Spleen (tissue), 11 donors: ENCODE measurements at regions not wholly inside any gene's neighbourhood (a gene's known extent, or its start where the extent isn't known, plus 50 kb on each side); places are given as distances from the start of the nearest gene placed in this dataset.
"Not testable (repeated sequence)": the region's sequence is repeated elsewhere in the genome, so short reads cannot be mapped to it uniquely, and the experiment has no call there.

Experiments used
- DNase-seq: peaks from one replicate; pipeline ENCODE4 v3.0.0-alpha.2; 2020
- H3K27ac ChIP-seq, 8 donors: fragments of 200-600 bp; sonication (generic) in 7 of 8; 1 replicate in 4 of 8; 2 replicates in 4 of 8; pipeline versions ENCODE4 v1.5.0 to v1.8.0; 2016 to 2021; ENCODE audit warnings: inconsistent platforms in 4 of 8, mild to moderate bottlenecking in 4 of 8, moderate library complexity in 1 of 8
- H3K27me3 ChIP-seq, 7 donors: fragments of 200-600 bp; sonication (generic) in 6 of 7; replicated peaks in 1 of 7; 1 replicate in 4 of 7; 2 replicates in 3 of 7; pipeline versions ENCODE4 v1.5.0 to v1.8.0; 2016 to 2021; ENCODE audit warnings: inconsistent platforms in 3 of 7, mild to moderate bottlenecking in 1 of 7
- H3K36me3 ChIP-seq, 6 donors: fragments of 200-600 bp; sonication (generic) in 5 of 6; 1 replicate in 4 of 6; 2 replicates in 2 of 6; pipeline versions ENCODE4 v1.5.0 to v1.8.0; 2016 to 2021; ENCODE audit warnings: inconsistent platforms in 2 of 6
- H3K4me1 ChIP-seq, 6 donors: fragments of 200-600 bp; sonication (generic) in 5 of 6; 1 replicate in 3 of 6; 2 replicates in 3 of 6; pipeline versions ENCODE4 v1.5.0 to v1.8.0; 2016 to 2021; ENCODE audit warnings: inconsistent platforms in 3 of 6
- H3K4me3 ChIP-seq, 8 donors: fragments of 200-600 bp; sonication (generic) in 7 of 8; 1 replicate in 4 of 8; 2 replicates in 4 of 8; pipeline versions ENCODE4 v1.5.0 to v1.8.0; 2016 to 2021; ENCODE audit warnings: inconsistent platforms in 4 of 8, mild to moderate bottlenecking in 4 of 8, moderate library complexity in 2 of 8
- H3K9me3 ChIP-seq, 8 donors: fragments of 200-600 bp; sonication (generic) in 7 of 8; 1 replicate in 4 of 8; 2 replicates in 4 of 8; pipeline versions ENCODE4 v1.5.0 to v1.8.0; 2016 to 2021; ENCODE audit warnings: inconsistent platforms in 4 of 8
- CTCF ChIP-seq, 11 experiments: fragments of 200-600 bp in 7 of 11; fragments of 450-650 bp in 4 of 11; sonication (generic) in 4 of 11; IDR thresholded peaks in 8 of 11; conservative IDR thresholded peaks in 3 of 11; 1 replicate in 7 of 11; 2 replicates in 4 of 11; pipeline versions ENCODE4 v1.4.0 to v1.8.0; 2016 to 2021; ENCODE audit warnings: antibody characterized with exemption in 11 of 11, inconsistent platforms in 4 of 11, mild to moderate bottlenecking in 1 of 11
- POLR2A ChIP-seq, 3 donors: fragments of 450-650 bp; IDR thresholded peaks; one replicate each; pipeline ENCODE4 v1.5.1; 2017; ENCODE audit warnings: antibody characterized with exemption in 3 of 3, mild to moderate bottlenecking in 1 of 3
- POLR2AphosphoS5 ChIP-seq, 3 donors: sonication (generic); formaldehyde crosslinking; IDR thresholded peaks; one replicate each; pipeline ENCODE4 v1.5.1; 2017; ENCODE audit warnings: antibody characterized with exemption in 3 of 3
- WGBS, 5 donors: extraction: QIAGEN DNeasy Blood & Tissue Kit in 3 of 5; methylation state at CpG; one replicate each; pipeline versions ENCODE4 v1.1.5 to v1.1.7; 2013 to 2018; 5-methylcytosine and 5-hydroxymethylcytosine counted together
- intact Hi-C: fragments of 100-400 bp; cut with DNase I; formaldehyde crosslinking; loops from one replicate; pipeline ENCODE4 v1.15.0; 2023; ENCODE audit warnings: low total_unique reads
- donor health status: healthy with polysubstance abuse.
- donor health status: DM: no; HTN: no; CAD: no; lungs with moderate emphysema.
- donor health status: DM: no; HTN: no; CAD: no.
- donor health status: Bipolar disorder and iron deficiency.
- donor health status: healthy.
- donor health status: DM: no; HTN: no; CAD: no.
- donor health status: DM: yes; HTN: yes; CAD: no.

- H3K27me3 ChIP-seq, result no peaks in the 10 kb centered on the region
- TF ChIP-seq POLR2A (IDR thresholded peaks at IDR 0.05), result no peak
- no peak for TF ChIP-seq POLR2AphosphoS5 (IDR thresholded peaks at IDR 0.05)
- TF ChIP-seq CTCF (IDR thresholded peaks at IDR 0.05 in 8 of 11, conservative IDR thresholded peaks at IDR 0.05 in 3 of 11), result no peak
- intact Hi-C loops, result no loop called here
These were observed 938.0 kb downstream of the NLGN4X start for GRCh38 chrX:5290635-5291034.

GRCh38 chrX:5289949-5290348, 938.7 kb downstream of the NLGN4X start:
- intact Hi-C loops, result not testable (repeated sequence)

More at GRCh38 chrX:5290635-5291034, 938.0 kb downstream of the NLGN4X start:
- no peaks in the 10 kb centered on the region for H3K36me3 ChIP-seq
- no peak overlapping the region for H3K27ac ChIP-seq
- peaks cover 0 to 30% (median 7%) of the 10 kb centered on the region in 8 donors for H3K9me3 ChIP-seq
- no peaks in the 10 kb centered on the region for H3K4me1 ChIP-seq
- H3K4me3 ChIP-seq, result no peak overlapping the region
- 62 to 81% (median 75%) methylated on average over 5 of the region's 5 CpGs for WGBS, 5 donors
- no peak for DNase-seq

GRCh38 chrX:5278908-5279307, 949.8 kb downstream of the NLGN4X start:
- no peaks in the 10 kb centered on the region for H3K27me3 ChIP-seq
- DNase-seq, result no peak
- H3K36me3 ChIP-seq, result no peaks in the 10 kb centered on the region
- intact Hi-C loops, result no loop called here
- no peak overlapping the region for H3K27ac ChIP-seq
- TF ChIP-seq POLR2A (IDR thresholded peaks at IDR 0.05), result no peak
- no peak for TF ChIP-seq POLR2AphosphoS5 (IDR thresholded peaks at IDR 0.05)
- no peak for TF ChIP-seq CTCF (IDR thresholded peaks at IDR 0.05 in 8 of 11, conservative IDR thresholded peaks at IDR 0.05 in 3 of 11)
- H3K9me3 ChIP-seq, result peaks cover 0 to 6% (median 0%) of the 10 kb centered on the region in 8 donors
- no peak overlapping the region for H3K4me3 ChIP-seq
- 68 to 96% (median 89%) methylated on average over 2 of the region's 2 CpGs for WGBS, 5 donors
- H3K4me1 ChIP-seq, result no peaks in the 10 kb centered on the region

More at GRCh38 chrX:5289949-5290348, 938.7 kb downstream of the NLGN4X start:
- H3K27me3 ChIP-seq, H3K4me3 ChIP-seq, DNase-seq, H3K4me1 ChIP-seq, H3K36me3 ChIP-seq, H3K27ac ChIP-seq: not testable (repeated sequence)
- H3K9me3 ChIP-seq, result peaks cover 0 to 33% (median 7%) of the 10 kb centered on the region in 8 donors
- 78 to 93% (median 79%) methylated on average over 1 of the region's 1 CpG for WGBS, 5 donors

GRCh38 chrX:5265324-5265850, 963.3 kb downstream of the NLGN4X start:
- intact Hi-C loops, result no loop called here
- TF ChIP-seq POLR2AphosphoS5 (IDR thresholded peaks at IDR 0.05) (no peak), POLR2A (IDR thresholded peaks at IDR 0.05) (no peak), CTCF (IDR thresholded peaks at IDR 0.05 in 8 of 11, conservative IDR thresholded peaks at IDR 0.05 in 3 of 11) (no peak)
- Histone ChIP-seq H3K4me3 (no peak overlapping the region), H3K4me1 (no peaks in the 10 kb centered on the region), H3K9me3 (peaks cover 0 to 9% (median 0%) of the 10 kb centered on the region in 8 donors), H3K36me3 (no peaks in the 10 kb centered on the region), H3K27ac (no peak overlapping the region), H3K27me3 (no peaks in the 10 kb centered on the region)
- WGBS, 5 donors, result 69 to 86% (median 81%) methylated on average over 3 of the region's 3 CpGs
- DNase-seq, result no peak

- no peaks in the 10 kb centered on the region for H3K9me3 ChIP-seq
- H3K27ac ChIP-seq, result no peak overlapping the region
- H3K4me1 ChIP-seq, result no peaks in the 10 kb centered on the region
- no peaks in the 10 kb centered on the region for H3K27me3 ChIP-seq
- no peak for DNase-seq
- WGBS, 5 donors, result 82 to 93% (median 86%) methylated on average over 5 of the region's 5 CpGs
- H3K36me3 ChIP-seq, result no peaks in the 10 kb centered on the region
- H3K4me3 ChIP-seq, result no peak overlapping the region
- intact Hi-C loops, result no loop called here
- TF ChIP-seq POLR2A (IDR thresholded peaks at IDR 0.05) (no peak), POLR2AphosphoS5 (IDR thresholded peaks at IDR 0.05) (no peak), CTCF (IDR thresholded peaks at IDR 0.05 in 8 of 11, conservative IDR thresholded peaks at IDR 0.05 in 3 of 11) (no peak)
These were observed 978.6 kb downstream of the NLGN4X start for GRCh38 chrX:5250106-5250505.
